Inflammatory macrophage (primary cell): ENCODE measurements at regions not wholly inside any gene's neighbourhood (a gene's known extent, or its start where the extent isn't known, plus 50 kb on each side); places are given as distances from the start of the nearest gene placed in this dataset.
"Not testable (repeated sequence)": the region's sequence is repeated elsewhere in the genome, so short reads cannot be mapped to it uniquely, and the experiment has no call there.

Experiments
- DNase-seq, 2 donors: peaks; one replicate each; pipeline ENCODE4 v3.0.0-alpha.2; 2020 to 2022

DNA sequence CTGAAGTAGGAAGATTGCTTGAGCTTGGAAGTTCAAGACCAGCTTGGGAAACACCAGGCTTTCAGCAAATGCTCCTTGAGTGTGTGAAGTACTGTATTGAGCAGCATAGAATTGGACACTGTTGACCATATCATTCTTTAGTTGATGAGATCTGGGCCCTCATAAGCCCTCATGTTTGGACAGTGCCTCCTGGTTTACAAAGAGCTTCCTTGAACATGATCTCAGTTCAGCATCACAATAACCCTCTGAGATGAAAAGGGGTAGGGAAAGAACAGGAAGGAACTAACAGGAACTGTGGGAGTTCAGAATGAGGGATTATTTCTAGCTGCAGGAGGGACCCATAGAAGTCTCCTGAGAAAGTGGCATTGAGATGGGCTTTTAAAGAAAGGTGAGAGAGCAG is 153.2 kb downstream of the C12orf75 start:
- no peak for DNase-seq

DNA sequence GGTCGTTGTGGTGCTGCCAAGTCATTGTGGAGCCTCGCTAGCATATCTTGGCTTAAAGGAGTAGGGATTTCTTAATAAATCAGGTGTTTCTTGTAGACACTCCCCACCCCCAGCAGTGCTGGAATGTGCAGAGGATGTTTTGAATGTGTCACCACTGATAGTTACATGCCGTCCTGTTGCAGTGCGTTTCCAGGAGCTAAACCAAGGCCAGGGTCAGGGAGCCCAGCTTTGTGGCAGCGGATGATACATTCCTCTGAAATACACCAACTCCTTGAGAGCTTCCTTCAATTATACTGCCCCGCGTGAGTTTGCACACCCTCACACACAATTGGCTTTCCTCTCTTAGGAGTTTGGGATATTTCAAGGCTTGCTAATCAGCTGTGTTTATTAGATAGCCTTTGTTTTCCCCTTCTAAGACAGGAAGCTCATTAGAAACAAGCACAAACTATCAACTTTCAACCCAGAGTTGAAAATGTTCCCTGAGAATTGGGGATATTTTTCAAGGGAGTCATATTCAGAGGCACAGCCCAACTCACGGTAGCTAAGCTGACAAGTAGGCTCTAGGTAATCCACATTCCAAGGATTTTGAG is 154.9 kb downstream of the C12orf75 start:
- no peak for DNase-seq

- DNase-seq: no peak
Measured at GRCh38 chr12:105485921-105486320, 155.4 kb downstream of the C12orf75 start.

GRCh38 chr12:105487963-105488362 is 157.5 kb downstream of the C12orf75 start:
- no peak for DNase-seq

DNA sequence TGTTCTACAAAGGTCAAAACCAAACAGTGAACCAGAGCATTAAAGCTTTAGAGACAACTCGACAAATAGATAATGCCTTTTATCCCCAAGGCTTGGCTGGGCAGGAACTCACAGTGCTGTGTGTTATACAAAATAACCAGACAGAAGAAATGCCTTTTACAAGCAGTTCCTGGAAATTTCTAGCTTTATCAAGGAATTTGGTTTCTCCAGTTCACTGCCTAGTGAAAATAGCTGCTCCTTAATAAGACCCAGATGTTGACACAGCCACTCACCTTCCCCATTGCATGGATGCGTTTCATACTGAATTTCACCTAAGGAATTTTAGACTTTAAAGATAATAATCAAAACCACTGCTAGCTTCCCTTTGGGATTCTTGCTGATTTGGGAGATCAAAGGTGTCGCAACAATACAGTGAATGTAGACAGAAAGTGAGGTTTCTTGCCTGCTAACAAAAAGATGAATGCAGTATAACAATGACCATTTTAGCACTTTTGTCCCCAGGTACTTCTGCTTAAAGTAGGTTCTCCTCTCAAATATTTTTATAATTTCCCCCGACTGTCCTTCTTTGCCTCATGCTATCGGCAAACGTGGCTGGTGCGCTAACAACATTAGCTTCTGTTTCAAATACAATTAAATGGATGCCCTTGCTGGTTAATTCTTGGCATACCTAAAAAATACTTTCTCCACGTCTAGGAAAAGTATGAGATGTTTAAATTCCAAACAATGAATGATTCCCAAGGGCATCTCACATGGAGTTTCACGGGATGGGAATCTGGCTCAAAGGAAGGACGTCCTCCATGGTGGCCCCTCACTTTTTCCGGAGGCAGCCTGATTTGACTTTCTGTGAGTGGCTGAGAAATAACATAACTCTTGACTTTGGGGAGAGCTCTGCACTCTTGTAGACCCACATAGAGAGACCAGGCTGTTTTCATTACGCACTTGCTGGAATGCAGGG is 162.4 kb downstream of the C12orf75 start:
- no peak for DNase-seq

DNA sequence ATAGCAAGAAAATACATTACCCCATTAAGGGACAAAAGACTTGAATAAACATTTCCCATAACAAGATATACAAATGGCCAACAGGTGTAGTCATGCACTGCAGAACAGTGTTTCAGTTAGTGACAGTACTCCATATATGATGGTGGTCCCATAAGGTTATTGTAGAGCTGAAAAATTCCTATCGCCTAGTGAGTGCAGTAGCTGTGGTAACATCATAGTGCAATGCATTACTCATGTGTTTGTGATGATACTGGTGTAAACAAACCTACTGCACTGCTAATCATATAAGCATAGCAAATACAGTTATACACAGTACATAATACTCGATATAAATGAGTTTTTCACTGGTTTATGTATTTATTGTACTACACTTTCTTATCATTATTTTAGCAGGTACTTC is 168.7 kb downstream of the C12orf75 start:
- DNase-seq: no peak

DNA sequence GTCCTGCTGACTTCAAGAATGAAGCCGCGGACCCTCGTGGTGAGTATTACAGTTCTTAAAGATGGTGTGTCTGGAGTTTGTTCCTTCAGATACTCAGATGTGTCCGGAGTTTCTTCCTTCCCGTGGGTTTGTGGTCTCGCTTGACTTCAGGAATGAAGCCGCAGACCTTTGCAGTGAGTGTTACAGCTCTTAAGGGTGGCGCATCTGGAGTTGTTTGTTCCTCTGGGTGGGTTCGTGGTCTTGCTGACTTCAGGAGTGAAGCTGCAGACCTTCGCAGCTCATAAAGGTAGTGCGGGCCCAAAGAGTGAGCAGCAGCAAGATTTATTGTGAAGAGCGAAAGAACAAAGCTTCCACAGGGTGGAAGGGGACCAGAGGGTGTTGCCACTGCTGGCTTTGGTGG is 170.2 kb downstream of the C12orf75 start:
- not testable (repeated sequence) for DNase-seq

DNA sequence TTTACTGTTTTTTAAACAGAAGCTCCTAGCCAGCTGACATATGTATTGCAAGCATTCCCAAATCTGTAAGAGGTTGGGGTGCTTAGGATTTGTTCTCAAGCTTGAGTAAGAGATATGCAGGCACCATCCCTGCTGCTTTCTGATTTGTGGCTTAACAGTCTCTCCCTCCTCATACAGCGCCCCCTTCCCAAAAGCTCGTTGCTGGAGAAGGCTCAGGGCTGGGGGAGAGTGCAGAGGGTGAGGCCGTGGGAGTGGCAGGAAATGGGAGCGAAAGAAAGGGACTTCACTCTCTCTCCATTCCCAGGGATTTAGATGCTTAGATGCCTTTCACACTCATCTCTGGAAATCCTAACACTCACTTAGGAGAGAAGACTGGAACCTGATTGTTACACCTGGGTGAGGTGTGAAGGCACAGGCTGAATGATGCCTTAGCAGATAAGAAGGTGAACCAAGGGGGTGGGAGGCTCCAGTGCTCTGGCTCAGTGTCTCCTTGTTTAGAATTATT is 172.0 kb downstream of the C12orf75 start:
- no peak for DNase-seq

DNA sequence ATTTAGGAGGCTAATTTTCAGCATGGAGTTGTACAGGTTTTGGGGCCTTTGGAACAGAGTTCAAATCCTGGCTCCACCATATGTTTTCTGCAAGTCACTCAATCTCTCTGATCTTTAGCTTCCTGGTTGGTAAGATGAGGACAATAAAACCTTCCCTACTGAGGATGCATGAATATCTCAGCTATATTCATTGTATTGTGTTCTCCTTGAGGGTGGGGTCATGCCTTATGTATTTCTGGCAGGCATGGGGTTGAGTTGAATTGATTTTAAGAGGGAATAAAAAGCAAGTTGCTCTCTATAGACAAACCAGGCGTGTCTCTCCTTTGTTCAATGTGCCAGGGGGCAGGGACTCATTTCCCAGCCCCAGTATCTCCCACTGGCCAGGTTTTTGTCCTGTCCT is 173.1 kb downstream of the C12orf75 start:
- DNase-seq: no peak

DNA sequence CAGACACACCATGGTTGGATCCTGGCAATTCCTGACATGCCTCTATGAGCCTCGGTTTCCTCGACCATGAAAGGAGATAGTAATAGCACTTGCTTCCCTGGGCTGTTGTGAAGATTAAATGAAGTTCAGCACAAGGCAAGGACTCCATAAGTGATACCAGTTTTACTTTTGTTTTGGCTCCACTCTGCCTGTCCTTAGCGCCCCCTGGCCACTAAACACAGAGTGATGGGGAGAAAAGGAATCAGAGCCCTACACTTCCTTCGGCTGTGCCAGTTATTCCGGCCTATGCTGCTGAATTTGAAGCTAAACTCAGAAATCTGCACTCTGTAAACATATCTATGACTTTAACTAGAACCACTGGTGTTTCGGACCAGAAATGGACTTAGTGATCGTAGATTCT is 173.8 kb downstream of the C12orf75 start:
- DNase-seq: no peak

- no peak for DNase-seq
Measured at GRCh38 chr12:105506678-105507310, 176.3 kb downstream of the C12orf75 start.

- DNase-seq: no peak
Measured at GRCh38 chr12:105507311-105508038, 177.0 kb downstream of the C12orf75 start.

GRCh38 chr12:105508096-105508495 is 177.6 kb downstream of the C12orf75 start:
- no peak for DNase-seq

- DNase-seq: no peak
Measured at GRCh38 chr12:105510526-105510925, 180.0 kb downstream of the C12orf75 start.

DNA sequence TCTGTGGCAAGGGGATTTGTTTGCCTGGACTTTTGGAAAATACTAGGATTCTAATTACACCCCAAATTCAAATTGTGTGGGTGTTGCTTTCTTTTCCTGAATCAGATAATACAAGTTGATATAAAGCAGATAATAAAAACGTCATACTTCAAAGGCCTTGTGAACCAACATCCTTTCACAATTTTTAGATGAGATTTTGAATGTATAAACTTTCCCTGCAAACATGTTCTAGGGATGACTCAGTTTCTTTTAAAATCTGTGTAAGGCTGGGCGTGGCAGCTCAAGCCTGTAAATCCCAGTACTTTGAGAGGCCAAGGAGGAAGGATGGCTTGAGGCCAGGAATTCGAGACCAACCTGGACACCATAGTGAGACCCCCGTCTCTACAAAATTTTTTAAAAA is 182.4 kb downstream of the C12orf75 start:
- DNase-seq: not testable (repeated sequence)

DNA sequence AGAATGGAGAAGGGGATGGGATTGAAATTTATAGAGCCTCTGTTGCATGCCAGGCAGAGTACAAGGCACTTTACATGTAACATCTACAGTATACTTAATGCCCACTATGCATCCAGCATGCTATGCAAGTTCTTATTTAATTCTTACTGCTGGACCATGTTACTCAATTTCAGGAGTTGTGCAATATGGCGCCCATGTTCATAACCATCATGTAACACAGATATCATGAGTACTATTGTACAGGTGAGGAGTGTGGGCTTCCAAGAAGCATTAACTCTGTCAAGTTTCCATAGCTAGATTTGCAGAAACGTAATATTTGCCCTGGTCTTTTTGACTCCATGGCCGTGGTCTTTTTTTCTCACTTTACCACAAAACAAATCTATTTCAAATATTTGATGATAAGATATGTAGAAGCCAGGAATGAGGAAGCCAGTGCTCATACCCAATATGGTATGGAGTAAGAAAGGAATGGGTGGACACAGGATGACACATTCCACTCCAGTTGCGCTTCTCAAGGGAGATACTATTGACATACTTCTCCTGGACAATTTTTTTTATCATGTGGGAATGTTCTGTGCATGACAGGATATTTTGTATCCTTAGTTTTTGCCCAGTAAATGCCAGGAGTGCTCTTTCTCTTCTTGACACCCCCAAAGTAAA is 191.8 kb downstream of the C12orf75 start:
- DNase-seq: no peak

GRCh38 chr12:105523164-105524057 is 192.9 kb downstream of the C12orf75 start:
- no peak for DNase-seq

GRCh38 chr12:105524961-105525360 is 194.5 kb downstream of the C12orf75 start:
- no peak for DNase-seq

GRCh38 chr12:105534068-105534467 is 203.6 kb downstream of the C12orf75 start:
- DNase-seq: no peak

GRCh38 chr12:105535033-105535432 is 204.5 kb downstream of the C12orf75 start:
- not testable (repeated sequence) for DNase-seq

GRCh38 chr12:105538880-105539279 is 208.4 kb downstream of the C12orf75 start:
- DNase-seq: no peak
